HG03469 (cell line): ENCODE measurements at regions not wholly inside any gene's neighbourhood (a gene's known extent, or its start where the extent isn't known, plus 50 kb on each side); places are given as distances from the start of the nearest gene placed in this dataset.

Experiments used
- ATAC-seq: cut with Tn5 transposase; IDR thresholded peaks from one replicate; pipeline ENCODE4 v1.9.1; 2021; ENCODE audit warnings: mild to moderate bottlenecking, moderate library complexity, moderate number of reproducible peaks; ENCODE audit not compliant: unreplicated experiment

DNA sequence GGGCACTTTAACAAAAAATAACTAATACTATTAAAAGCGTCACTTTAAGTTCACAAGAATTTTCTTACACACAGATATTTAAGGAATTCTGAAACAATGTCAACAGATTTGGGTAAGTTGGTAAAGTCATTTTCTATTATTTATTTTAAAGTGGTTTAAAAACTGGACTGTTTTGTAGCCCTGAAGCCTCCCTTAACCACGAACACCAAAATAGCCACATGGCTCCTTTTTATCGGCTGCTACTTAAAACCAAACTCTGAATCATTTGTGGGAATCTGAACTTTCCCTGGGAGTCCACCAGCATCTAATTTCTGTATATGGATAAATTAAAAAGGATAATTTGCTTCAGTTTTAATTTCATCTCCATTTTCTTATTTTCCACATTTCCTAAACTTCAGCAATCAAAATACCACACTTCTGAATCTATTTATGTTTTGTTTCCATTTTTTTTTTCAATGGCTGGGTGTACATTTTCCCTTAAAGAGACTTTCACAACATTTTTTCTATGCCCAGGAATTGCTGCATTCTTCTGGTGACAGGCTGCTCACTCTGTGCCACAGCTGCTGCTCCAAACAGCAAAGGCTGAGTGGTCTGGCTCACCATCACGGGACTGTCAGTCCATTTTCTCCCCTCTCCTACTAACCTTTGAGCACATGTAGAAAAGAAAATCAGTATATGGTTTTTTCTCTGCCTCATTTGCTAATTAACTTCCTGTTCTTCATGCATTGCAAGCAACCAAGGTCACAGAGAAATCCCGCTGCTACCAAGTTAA is 255.5 kb upstream of the KCNJ16 start:
- no peak for ATAC-seq

DNA sequence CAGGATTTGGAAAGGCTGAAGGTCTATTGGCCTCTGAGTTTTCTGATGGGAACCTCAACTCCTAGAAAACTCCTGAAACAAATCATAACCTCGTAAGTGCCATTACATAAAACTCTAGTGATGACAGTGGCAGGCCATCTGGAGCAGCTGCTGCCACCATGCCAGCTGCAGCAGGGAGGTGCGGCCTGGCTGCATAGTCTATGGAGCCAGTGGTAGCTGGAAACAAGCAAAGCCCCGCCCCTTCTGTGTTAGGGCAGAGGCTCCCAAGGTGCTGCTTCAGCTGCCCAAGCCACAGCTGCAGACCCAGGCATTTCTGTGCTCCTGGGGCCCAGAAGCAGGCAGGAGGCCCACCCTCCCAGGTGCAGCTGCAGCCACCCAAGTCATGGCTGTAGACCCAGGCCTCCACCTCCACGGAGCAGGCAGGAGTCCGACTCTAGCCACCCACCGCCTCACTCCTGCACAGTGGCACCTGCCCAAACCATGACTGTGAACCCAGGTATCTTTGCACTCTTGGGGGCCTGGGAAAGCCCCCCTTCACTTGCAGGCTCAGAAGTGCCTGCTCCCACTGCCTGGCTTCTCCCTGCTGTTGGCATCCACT is 254.1 kb upstream of the KCNJ16 start:
- ATAC-seq: no peak

GRCh38 chr17:69822314-69822875 is 252.6 kb upstream of the KCNJ16 start:
- ATAC-seq: no peak

DNA sequence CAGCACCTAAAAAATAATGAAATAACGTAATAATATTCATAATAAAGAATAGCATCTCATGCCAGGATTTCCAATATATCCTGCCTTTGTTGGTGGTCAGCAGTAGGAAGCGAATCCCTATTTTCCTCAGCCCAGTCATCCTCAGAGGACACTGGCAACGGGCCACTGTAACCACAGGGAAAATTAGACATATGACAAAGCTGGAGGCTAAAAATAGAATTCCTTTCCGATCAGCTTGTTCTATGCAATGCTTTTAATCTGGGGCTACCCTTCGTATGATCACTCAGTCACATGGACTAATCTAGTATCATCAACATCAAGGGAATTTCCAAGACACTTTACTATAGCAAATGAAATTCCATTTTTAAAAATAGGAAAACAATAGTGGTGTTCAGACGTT is 246.9 kb upstream of the KCNJ16 start:
- ATAC-seq: no peak

DNA sequence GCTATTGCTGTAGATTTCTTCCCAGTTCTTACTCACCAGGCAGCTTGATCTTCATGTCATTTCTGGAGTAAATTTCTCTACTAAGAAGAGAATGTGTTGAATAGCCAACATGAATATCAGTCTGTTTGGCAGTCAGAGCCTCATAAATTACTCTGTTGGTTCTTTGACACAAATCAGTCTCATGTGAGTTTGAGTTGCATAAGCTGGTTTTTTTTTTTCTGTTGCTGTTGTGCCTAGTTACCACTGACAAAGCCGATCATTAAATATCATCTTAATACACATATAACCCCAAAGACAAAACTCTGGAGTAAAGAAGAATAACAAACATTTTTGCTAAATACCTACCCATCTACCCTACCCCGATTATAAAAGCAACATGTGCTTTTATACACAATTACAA is 240.5 kb upstream of the KCNJ16 start:
- no peak for ATAC-seq

DNA sequence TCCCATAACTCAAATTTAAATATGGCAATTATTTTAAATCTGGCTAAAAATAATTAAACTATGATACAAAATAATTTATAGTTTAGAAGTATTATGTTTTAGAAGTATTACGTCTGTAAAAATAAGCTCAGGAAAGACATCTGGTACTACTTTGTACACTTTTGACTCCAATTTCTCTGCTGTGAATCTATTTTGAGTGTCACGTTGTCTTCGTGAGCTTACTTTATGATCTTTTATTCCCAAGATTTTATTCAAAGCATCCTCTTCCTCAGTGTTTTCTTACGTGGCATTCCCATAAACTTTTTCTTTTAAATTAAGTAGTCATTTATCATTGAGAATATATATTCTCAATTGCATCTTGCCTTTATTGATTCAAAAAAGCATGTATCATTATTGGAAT is 223.3 kb upstream of the KCNJ16 start:
- no peak for ATAC-seq

DNA sequence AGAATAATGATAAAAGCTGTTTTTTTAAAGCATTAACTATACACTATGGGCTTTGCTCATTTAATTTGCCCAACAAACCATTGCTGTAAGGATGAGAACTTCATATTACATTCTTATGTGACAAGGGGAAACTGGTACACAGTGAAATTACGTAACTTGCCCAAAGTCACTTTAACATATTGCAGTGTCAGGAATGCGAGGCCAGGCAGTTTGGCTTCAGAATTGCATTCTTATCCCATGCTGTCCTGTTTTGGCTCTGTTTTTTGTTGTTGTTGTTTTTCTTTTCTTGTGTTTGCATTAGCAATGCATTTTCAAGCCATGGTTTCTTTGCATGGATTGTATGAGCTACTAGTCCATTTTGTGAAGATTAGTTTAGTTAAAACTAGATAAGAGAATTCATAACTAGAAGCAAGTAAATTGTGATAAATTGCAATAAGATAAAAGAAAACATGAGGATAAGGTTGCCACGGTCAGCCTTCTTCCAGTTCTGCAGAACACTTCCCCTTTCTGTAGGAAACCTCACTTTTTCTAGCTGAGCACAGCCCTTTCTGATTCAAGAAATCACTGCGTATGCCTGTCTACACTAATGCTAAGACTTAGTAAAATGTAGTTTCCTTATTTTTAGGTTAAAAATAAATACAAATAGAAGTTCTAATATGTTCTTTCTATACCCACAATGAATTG is 221.3 kb upstream of the KCNJ16 start:
- ATAC-seq: no peak

- ATAC-seq: no peak
Observed at GRCh38 chr17:69854225-69854780, 220.7 kb upstream of the KCNJ16 start.

- no peak for ATAC-seq
Observed at GRCh38 chr17:69856946-69857345, 218.1 kb upstream of the KCNJ16 start.

DNA sequence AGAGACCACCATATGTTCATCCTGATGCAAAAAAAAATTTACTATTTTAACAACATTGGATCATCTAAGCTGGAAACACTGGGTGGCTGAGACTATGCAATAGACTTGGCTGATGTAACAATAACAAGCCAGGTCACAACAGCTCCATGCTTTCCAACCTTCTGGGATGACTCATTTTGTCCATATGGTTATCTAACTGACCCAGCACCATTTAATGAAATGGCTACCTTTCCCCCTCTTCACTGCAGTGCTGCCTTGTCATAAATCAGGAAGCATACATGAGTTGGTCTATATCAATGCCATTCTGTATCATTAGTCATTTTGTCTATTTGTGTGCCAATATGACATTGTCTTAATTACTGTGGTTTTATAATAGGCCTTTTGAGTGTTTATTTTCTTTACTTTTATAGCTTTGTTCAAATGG is 217.6 kb upstream of the KCNJ16 start:
- ATAC-seq: no peak

GRCh38 chr17:69858460-69858859 is 216.6 kb upstream of the KCNJ16 start:
- ATAC-seq: no peak

- no peak for ATAC-seq
Observed at GRCh38 chr17:69860142-69860680, 214.8 kb upstream of the KCNJ16 start.

DNA sequence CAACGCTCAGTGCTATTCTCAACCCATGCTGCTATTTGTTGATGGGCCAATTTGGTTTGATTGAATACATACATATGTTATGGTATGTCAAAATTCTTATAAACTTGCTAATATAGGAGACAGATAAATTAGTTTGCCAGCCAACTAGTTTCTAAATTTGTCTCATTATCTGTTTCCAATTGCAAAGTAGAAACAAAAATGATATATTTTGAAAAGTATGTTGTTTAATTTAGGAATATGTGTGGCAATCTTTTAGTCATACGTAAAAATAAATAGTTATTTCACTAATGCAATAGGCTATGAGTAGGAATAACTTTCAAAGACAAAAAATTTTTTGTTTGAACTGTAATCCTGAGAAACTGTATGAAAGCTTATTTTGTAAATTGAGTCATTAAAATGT is 210.6 kb upstream of the KCNJ16 start:
- no peak for ATAC-seq

DNA sequence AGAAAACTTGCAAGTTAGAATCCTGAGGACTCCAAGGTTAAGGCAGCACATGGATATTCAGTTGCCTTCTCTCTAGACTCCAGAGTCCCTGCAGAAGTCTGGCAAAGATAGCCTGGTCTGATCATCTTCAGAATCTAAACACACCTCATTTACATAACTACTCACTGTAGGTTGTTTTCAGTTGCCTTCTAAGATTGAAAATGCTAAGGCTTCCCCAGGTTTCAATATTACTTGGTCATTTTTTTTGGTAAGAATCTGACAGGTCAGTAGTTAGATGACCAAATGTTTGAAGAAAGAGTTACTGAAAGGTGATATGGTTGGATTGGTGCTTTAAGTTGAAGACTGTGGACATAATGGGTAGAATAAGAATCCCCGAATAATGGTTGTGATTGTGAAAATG is 205.4 kb upstream of the KCNJ16 start:
- peak; percentile 86 for ATAC-seq

DNA sequence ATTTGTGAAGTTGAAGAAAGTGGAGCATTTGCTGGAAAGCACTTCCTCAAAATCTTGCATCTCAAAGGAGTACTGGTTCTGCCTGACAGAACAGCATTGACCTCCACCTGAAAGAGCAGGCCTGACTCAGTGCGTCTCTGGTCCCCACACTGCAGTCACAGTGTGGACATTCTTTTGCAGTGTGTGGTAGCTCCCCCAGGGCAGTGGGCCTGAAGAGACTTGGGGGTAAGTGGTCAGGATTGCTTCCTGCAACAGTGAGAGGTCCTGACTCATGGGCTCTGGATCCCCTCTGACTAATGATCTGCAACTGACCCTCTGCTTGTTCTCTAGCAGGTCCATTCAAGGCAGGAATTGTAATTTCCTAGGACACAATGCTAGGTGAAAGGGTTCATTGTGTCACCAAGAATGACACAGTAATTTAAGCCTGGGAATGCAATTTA is 204.9 kb upstream of the KCNJ16 start:
- ATAC-seq: peak; percentile 39

GRCh38 chr17:69870751-69871199 is 204.2 kb upstream of the KCNJ16 start:
- ATAC-seq: no peak

GRCh38 chr17:69871318-69871717 is 203.7 kb upstream of the KCNJ16 start:
- no peak for ATAC-seq

DNA sequence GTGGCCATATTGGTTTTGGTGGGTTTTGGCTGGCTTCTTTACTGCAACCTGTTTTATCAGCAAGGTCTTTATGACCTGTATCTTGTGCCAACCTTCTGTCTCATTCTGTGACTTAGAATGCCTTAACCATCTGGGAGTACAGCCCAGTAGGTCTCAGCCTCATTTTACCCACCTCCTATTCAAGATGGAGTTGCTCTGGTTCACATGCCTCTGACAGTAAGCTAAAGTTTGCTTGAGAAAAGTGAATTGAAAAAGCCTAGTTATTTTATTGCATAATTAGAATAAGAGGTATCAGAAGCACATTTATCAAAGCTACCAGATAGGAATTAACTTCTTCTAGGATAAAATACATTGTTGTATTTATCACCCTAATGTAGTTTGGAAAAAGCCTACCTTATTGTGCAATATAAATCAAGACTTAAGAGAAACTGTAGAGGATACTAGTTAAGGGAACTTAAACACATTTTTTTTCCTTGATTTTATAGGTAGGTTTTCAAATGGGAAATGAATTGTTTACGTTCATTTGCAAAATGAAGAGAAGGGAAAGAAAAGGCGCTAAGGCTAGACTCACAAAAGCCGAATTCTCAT is 202.3 kb upstream of the KCNJ16 start:
- no peak for ATAC-seq

GRCh38 chr17:69874175-69874670 is 200.8 kb upstream of the KCNJ16 start:
- ATAC-seq: no peak

DNA sequence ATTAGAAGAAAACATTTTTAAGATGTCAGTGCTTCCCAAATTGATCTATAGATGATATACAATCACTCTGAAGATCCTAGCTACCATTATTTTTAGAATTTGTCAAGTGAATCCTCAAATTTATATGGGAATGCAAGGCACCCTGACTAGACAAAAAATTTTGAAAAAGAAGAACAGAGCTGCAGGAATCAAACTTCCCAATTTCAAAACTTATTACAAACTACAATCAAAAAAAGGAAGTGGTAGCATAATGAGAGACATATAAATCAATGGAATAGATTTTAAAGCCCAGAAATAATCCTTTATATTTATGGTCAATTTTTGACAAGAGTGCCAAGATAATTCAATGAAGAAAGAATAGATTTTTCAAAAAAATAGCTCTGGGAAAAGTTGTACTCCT is 198.3 kb upstream of the KCNJ16 start:
- ATAC-seq: no peak
